ENCODE measurements at regions not wholly inside any gene's neighbourhood (a gene's known extent, or its start where the extent isn't known, plus 50 kb on each side); places are given as distances from the start of the nearest gene placed in this dataset.

DNA sequence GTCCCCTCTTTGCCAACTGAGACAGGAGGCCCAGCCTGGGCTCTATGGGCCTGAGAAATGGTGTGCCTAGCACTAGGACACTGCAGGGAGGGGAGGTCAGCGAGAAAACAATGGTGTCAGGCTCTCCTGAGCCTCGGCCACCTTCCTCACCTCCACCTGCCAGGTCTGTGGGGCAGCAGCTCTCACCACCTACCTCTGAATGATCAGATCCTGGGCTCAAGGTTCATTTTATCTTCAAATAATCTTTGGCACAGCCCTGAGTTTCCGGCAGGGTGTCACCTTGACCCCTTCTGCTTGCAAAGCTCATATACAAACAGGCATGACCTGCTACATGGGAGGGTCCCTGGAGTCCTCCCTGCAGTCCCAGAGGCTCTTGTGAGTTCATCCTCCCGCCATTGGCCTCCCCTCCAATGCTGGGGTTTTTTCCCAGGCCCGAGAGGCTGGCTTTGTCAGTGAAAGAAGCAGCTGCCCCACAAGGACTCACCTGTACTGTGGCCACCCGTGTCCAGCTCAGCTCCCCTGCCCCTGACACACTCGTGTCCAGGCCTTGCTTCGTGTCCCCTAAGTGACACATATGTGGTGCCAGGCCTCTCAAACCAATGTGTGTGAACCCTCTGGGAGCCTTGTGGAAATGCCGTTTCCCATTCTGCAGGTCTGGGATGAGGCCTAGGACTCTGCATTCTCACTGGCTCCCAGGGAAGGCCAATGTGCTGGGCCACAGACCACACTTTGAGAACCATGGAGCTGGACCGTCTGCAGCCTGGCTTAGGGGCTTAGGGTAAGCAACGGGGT lies 176.8 kb upstream of the CIBAR2 start:
- no peak for TF ChIP-seq EZH2 (IDR thresholded peaks at IDR 0.05; ENCODE audit: low read depth)
- TF ChIP-seq, protein P1, sequence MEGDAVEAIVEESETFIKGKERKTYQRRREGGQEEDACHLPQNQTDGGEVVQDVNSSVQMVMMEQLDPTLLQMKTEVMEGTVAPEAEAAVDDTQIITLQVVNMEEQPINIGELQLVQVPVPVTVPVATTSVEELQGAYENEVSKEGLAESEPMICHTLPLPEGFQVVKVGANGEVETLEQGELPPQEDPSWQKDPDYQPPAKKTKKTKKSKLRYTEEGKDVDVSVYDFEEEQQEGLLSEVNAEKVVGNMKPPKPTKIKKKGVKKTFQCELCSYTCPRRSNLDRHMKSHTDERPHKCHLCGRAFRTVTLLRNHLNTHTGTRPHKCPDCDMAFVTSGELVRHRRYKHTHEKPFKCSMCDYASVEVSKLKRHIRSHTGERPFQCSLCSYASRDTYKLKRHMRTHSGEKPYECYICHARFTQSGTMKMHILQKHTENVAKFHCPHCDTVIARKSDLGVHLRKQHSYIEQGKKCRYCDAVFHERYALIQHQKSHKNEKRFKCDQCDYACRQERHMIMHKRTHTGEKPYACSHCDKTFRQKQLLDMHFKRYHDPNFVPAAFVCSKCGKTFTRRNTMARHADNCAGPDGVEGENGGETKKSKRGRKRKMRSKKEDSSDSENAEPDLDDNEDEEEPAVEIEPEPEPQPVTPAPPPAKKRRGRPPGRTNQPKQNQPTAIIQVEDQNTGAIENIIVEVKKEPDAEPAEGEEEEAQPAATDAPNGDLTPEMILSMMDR (conservative IDR thresholded peaks at IDR 0.05) = no peak

Measured in PC-9 (cell line).